Esophagus mucosa (tissue), 1 donor: ENCODE measurements at regions not wholly inside any gene's neighbourhood (a gene's known extent, or its start where the extent isn't known, plus 50 kb on each side); places are given as distances from the start of the nearest gene placed in this dataset.

Experiments used
- ATAC-seq: fragments of 200-7000 bp; cut with Tn5 transposase; one replicate; pipeline ENCODE4 v1.9.1; 2020
- donor health status: DM: yes; HTN: yes; CAD: no.

DNA sequence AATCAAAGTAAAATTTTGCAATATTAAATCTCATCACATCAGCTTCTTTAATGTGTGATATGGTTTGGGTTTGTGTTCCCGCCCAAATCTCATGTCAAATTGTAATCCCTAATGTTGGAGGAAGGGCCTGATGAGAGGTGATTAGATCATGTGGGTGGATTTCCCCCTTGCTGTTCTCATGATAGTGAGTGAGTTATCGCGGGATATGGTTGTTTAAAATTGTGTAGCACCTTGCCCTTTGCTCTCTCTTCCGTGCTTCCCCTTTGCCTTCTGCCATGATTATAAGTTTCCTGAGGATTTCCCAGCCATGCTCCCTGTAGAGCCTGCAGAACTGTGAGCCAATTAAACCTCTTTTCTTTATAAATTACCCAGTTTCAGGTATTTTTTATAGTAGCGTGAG, 131.9 kb downstream of the ZNF326 start:
- no peak for ATAC-seq

DNA sequence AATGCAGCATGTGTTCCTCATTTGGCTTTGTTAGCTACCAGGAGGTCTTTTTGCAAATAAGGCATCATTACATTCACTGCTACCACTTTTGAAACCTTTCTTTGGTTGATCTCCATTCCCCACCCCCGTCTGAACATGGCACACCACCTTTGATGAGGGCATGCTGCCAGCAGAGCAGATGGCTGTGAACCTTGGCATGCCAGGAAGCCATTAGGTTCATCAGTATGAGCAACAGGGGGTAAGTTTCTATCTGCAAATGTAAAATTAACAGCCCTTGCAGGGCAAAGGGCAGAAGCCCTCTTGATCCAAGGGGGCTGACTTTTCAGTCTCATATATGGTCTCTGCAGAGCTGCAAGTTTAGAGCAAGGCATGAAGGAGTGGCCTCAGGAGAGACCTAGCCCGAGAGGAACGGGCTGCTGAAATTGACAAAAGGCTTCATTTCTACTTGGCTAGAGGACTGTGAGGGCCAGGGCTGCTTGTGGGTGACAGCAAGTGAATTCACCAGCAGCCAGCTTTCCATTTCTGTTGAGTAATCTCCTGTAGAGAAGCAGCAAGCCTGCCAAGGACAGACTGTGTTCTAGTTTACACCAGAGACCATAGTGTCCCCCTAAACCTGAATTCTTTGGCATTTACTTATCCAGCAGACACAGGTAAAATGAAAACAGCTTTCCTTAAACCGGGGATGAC, 127.9 kb downstream of the ZNF326 start:
- ATAC-seq, result no peak

DNA sequence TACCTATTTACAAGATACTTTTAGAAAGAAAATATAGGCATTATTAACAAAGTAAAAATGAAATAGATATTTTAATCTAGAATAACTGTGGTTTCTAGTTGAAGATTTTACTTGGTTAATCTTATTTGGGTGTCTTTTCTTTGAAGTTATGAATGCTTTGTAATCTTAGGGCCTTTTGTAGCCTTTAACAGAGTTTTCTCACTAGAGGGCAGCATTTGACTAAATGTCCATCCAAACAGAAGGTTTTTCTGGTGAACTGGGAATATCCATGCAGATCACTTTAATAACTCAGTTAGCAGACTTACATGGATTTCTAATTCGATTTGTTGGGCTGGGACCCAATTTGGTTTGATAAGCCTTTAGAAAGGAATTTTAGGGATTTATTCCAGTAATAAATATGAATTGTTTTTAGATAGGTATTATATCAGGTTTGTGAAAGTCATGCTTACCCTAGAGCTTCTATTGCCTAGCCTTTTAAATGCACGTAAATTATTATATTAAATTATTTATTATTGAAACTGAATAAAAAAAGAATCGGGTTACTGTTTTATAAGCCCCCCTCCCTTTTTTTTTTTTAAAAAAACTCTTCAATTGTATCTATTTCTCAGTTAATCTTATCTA, 119.7 kb downstream of the ZNF326 start:
- ATAC-seq, result no peak

DNA sequence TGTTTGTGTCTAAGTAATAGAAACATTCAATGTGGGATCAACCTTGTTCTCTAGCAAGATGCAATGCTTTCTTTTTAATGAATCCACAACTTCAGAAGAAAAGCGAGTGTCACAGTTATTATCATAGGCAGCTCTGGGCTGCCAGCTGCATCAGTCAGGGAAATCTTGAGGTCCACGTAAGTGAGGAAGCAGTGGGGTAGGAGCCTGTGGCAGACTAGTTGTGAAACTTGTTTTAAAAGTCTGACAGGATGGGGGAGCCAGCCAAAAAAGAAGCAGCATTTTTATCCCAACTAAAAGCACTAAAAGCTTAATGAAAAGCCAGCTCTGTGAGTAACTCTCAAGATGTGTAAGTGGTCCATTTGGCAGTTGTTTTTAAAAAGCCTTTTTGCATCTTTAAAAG, 113.1 kb downstream of the ZNF326 start:
- no peak for ATAC-seq

DNA sequence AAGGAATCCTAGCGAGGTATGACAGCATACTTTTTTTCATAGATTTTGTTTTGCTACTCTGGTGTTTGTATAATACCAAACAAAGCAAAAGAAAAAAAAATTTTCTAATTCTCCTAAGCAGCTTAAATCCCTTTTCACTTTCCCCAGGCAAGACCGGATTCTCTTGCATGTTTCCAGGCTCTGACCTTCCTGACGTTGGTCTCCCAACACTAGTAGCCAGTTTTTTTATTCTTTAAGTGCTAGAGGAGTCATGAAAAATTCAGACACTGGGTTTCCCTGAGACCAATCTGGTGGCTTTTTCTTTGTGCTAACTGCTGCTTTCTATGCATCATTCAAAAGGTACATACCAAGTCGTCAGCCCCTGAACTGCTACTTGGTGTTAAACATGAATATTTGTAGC, 111.4 kb downstream of the ZNF326 start:
- ATAC-seq, result no peak

DNA sequence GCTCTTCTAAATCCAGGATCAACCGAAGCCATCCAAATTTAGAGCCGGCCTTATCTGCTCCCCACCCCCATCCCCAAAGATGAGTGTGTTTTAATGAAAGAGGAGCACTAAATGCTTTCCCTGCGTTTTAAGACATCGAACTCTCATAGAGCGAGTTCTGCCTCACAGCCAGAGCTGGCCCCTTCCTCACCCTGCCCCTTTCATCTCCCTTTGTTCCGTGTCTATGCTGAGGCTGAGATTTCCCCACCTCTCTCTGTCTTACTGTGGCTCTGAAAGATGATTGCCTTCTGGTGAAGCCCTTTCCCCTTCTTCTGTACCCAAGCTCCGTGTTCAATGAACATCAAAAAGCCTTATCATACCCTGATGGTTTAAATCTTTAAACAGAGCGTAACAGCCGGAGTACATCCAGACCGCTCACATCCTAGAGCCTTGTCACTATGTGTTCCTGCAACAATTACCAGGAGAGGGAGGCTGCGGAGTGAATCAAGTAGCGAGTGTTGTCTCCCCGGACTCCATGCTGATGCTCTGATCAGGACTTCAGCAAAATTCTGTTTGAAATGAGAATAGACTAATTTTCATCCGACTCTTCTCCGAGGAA, 110.1 kb downstream of the ZNF326 start:
- ATAC-seq, result no peak

DNA sequence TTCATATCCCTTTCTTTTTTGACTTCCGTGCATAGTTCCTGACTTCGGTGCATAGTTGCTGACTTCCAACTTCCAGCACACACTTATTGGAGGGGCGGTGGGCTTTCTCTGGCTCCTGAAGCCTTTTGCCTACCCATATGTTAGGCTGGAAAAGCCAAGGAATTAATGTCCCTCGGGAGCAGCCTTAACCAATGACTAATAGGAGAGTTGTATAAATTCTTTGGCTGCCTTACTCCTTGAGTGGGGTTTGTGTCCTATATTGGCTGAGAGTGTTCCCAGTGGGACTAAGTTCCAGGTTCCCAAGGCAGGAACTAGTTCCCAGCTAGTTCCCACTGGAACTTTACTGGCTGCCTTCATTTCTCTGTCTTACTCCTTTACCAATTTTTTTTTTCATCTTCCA, 105.7 kb downstream of the ZNF326 start:
- ATAC-seq, result no peak

DNA sequence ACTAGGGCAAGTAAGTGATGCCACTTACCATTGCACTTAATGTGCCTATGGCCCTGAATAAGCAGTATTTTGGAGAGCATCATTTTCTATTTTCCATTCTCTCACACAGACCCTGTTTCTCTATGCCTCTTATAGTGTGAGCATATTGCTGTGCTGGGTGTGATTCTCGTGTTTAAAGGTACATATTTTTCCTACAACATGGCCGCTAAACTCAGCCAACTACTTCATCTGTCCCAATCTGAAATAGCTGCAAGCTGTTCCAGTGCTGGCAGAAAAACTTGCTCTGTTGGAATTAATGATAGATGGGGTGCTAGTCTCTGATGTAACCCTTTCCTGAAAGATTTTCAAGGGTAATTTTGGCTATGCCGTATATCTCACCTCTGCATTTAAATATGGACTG, 97.5 kb downstream of the ZNF326 start:
- no peak for ATAC-seq
